ENCODE measurements at regions not wholly inside any gene's neighbourhood (a gene's known extent, or its start where the extent isn't known, plus 50 kb on each side); places are given as distances from the start of the nearest gene placed in this dataset.

DNA sequence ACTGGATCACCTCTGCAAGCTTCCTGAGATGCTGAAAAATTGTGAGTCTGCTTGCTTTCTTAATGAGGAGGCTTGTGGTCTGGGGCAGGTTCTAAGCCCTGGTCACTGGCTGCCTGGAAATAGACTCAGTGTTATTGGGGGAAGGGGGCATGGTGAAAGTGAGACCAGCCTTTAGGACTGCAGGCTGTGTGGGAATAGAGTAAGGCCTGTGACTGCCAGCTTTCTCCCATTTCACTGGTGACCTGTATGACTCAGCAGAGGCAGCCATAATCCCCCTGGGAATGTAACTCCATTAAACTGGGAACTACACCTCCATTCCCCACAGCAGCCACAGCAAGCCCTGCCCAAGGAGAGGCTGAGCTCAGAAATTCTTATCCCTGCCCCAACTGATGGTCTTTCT lies 55.9 kb upstream of the IL15 start (continued):
- TF ChIP-seq ERF (CRISPR knock-in tag; IDR thresholded peaks at IDR 0.05) (no peak), TEAD3 (CRISPR knock-in tag; optimal IDR thresholded peaks at IDR 0.05; ENCODE audit: borderline replicate concordance) (no peak), KAT2B (IDR thresholded peaks at IDR 0.05; ENCODE audit: borderline replicate concordance, low read depth, low read length) (no peak), FOSL1 (CRISPR knock-in tag; IDR thresholded peaks at IDR 0.05; ENCODE audit: borderline replicate concordance) (no peak), ZFP36L1 (CRISPR knock-in tag; IDR thresholded peaks at IDR 0.05) (no peak), ZNF430 (CRISPR knock-in tag; IDR thresholded peaks at IDR 0.05) (no peak), ADNP (CRISPR knock-in tag; IDR thresholded peaks at IDR 0.05) (no peak)
- TF ChIP-seq, protein P1, sequence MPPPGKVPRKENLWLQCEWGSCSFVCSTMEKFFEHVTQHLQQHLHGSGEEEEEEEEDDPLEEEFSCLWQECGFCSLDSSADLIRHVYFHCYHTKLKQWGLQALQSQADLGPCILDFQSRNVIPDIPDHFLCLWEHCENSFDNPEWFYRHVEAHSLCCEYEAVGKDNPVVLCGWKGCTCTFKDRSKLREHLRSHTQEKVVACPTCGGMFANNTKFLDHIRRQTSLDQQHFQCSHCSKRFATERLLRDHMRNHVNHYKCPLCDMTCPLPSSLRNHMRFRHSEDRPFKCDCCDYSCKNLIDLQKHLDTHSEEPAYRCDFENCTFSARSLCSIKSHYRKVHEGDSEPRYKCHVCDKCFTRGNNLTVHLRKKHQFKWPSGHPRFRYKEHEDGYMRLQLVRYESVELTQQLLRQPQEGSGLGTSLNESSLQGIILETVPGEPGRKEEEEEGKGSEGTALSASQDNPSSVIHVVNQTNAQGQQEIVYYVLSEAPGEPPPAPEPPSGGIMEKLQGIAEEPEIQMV (CRISPR knock-in tag; IDR thresholded peaks at IDR 0.05; ENCODE audit: low read depth) = no peak
- TF ChIP-seq, protein P2, sequence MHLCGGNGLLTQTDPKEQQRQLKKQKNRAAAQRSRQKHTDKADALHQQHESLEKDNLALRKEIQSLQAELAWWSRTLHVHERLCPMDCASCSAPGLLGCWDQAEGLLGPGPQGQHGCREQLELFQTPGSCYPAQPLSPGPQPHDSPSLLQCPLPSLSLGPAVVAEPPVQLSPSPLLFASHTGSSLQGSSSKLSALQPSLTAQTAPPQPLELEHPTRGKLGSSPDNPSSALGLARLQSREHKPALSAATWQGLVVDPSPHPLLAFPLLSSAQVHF (CRISPR knock-in tag; IDR thresholded peaks at IDR 0.05) = no peak
